DMS53 (cell line): ENCODE measurements at regions not wholly inside any gene's neighbourhood (a gene's known extent, or its start where the extent isn't known, plus 50 kb on each side); places are given as distances from the start of the nearest gene placed in this dataset.
"Not testable (repeated sequence)": the region's sequence is repeated elsewhere in the genome, so short reads cannot be mapped to it uniquely, and the experiment has no call there.

Experiments used
- DNase-seq: peaks from one replicate; lab custom pipeline; 2025; lab: John Stamatoyannopoulos, UW

DNA sequence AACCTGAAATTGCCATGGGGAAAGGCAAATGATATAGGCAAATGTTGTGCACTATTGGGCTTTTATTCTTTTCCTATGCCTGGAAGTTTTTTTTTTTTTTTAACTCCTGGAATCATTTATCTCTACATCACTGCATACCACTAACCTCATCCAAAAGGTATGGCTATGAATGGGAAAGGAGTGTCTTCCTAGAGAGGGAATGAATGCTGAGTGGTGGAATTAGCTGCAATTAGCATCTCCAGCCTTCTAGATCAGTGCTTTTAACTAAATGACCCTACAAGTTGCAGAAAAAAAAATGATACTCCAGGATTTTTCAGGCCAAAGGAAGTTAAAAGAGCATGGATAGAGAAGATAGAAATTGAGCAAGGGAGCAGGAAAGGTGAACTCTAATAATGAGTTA, 429.8 kb upstream of the PDZRN3 start:
- no peak for DNase-seq

DNA sequence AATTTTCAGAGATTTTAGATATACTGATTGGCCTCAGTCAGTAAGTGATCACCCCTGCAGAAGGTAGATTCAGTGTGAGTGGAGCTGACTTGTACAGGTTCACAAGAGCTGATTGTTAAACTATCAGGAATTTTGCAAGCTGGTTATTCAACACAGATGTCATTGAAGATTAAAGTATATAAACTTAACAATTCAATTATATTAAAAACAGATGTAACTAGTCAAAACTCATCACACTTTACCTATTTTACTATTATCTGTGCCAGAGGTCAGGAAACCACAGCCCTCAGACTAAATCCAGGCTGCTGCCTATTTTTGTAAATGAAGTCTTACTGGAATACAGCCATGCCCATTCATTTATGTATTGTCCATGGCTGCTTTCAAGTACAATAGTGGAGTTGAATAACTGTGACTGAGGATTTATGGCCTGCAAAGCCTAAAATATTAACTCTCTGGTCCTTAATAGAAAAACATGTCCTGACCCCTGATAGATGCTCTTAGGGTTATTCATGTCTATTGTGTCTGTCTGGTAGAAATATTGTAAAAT, 429.3 kb upstream of the PDZRN3 start:
- DNase-seq, result no peak

DNA sequence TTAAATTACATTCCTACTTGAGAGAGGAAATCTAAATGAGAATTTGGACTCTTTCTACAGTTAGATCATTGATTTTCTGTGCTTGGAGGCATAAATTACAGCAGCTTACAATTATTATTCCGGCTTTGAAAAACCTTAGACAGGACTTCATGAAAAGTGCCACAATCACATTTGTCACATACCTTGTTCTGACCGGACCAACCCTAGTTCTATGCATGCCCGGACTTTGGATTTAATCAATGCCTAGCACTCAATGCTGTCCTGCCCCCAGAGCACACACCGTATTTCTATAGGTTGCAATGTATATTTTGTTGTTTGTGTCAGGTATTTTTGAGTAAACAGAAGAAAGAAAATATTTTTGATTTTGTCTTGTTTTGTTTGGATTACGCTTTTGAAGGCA, 424.7 kb upstream of the PDZRN3 start:
- no peak for DNase-seq

DNA sequence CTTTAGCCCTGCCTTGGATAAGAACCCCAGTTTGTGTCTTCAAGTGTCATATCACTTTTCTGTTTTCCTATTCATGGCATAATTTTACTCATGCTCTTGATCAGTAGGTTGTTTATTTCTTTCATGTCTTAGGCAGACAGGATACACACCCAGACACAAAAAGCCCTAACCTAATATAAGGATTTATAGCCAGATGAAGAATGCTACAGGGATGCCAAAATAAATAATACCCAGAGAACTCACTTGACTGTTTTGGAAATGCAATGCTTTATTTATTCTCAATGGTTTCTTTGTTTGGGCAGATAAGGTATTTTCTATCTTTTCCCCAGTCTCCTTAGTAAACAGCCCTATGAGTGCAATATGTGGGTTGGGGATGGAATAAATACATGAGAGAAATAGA, 424.0 kb upstream of the PDZRN3 start:
- DNase-seq, result no peak

DNA sequence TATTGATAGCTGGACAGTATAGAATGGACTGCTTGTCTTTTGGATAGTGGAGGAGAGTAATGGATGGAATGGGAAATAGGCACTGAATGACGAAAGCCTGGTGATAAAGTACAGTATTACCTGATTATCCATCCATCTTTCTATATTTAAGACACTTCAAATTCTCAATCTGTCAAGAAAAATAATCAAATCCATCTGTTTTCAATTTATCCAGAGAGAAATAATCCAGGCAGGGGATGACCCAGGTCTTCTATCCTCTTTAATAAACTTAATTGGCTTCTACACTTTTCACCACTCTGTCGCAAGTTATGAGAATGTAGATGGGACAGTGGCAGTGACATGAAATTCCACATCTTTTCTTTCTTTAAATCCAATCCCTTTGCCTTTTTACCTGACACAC, 420.3 kb upstream of the PDZRN3 start:
- no peak for DNase-seq

DNA sequence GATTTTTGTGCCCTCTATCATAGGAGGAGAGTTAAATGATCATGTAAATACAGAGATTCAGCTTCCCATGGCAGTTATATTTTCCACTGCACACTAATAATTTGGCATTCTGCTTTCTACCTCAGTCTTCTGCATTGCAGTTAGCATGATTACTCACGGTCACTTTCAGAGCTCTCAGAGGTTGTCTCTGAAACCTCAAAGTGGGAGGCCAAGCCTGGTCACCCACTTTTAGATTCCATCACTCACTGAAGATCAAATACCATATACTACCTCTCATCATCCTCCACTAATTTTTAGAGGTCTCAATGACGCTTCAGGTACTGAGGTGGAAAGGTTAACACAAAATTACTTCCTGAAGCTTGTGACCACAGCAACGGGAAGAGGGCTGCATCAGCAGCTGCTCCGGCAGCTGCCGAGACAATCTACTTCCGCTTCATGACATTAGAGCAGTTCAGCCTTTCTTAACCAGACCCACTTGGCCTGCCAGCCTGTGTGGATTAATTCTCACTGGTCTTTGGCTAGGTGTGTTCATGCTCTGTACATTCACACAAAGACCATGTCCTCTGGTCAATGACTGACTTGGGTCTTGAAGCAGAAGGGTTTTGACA, 416.4 kb upstream of the PDZRN3 start:
- DNase-seq, result peak; percentile 70

DNA sequence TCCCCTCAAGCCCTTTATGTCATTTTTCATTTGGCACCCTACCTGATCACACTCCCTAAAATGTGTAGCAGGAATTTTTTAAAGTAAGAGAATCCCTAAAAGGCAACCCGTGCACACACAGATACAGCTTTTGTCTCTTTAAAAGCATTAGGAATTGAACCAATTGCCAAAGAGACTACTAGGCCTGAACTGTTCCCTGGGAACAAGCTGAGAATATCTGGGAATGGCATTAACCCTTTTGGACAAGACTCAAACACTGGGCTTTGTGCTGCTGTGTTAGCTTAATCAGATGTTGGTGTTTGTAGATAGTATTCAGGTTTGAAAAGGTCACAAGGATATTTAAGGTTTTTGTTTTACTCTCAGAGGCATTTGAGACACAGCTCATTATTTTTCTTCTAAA, 414.4 kb upstream of the PDZRN3 start:
- DNase-seq, result no peak

DNA sequence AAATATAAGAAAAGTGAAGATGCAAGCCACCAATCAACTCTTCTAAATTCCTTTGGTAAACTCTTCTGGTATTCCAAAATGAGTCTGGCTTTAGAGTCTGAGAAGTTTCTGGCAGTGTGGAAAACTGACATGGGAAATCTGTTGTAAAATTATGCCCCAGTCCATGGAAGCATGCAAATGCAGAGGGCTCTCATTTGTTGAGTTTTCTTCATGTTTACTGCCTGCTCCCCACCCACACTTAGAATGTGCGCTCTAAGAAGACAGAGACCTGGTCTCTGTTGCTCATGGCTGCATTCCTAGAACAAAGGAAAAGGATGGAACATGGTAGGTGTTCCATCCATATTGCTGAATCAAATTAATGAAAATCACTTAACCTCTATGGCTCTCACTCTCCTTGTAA, 411.8 kb upstream of the PDZRN3 start:
- no peak for DNase-seq

DNA sequence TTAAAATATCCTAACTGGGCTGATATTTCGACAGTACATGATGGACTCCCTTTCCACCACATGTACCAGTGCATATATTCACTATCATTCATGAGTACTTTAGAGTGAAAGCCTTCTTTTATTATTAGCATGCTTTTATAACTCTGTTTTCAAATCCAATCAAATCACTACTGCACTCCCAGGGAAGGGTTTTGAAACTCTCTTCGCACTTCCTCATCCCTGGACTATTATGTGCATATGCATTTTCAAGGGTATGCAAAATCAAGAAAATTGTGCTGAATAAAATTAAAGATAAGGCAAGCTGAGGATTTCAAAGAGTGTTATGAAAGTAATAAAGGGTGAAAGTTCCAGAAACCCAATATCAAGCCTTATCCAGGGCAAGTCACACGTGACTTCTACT, 411.4 kb upstream of the PDZRN3 start:
- no peak for DNase-seq

DNA sequence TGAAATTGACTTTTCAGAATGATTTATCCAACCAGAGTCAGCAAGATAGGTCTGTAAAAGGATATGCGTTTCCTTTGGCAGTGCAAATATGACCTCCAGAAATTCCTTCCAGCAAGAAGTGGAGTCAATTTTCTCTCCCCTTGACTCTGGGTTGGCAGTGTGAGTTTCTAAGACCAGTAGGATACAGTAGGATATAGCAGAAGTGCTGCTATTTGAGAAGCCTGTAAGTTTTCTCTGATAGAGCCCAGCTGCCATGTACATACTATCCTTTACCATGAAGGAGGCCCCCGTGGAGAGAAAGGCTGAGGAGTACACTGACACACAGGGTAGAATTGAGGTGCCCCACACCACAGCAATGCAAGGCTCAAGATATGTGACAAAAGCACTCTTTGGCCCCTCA, 409.1 kb upstream of the PDZRN3 start:
- no peak for DNase-seq

DNA sequence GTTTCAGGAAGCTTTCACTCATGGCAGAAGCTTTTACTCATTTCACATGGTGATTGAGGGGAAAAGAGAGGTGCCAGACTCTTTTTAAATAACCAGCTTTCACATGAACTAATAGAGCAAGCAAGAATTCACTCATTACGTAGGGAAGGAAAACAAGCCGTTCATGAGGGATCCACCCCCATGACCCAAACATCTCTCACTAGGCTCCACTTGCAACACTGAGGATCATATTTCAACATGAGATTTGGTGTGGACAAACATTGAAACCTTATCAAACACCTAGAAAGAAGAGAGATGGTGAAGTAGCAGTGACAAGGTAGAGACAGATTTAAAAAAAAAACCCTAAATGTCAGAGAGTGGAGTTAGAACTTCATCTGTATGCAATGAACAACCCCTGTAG, 408.6 kb upstream of the PDZRN3 start:
- DNase-seq, result peak; percentile 0

DNA sequence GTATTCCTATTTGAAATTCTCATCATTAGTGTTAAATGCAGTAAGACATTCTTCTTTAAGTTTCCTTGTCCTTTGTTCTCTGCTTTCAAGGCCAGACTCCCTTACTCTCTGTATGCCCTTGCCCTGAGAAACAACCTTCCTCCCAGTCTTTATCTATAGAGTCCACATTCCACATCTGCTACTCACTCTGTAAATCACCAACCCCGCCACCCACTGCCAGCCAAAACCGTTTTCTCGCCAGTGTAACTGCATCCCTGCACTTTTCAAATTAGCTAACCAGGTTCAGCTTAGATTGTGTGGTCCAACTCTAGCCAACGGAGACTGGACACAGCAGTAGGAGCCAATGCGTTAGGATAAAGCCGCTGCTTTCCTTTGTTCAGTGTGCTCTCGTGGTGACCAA, 402.4 kb upstream of the PDZRN3 start:
- DNase-seq, result no peak

DNA sequence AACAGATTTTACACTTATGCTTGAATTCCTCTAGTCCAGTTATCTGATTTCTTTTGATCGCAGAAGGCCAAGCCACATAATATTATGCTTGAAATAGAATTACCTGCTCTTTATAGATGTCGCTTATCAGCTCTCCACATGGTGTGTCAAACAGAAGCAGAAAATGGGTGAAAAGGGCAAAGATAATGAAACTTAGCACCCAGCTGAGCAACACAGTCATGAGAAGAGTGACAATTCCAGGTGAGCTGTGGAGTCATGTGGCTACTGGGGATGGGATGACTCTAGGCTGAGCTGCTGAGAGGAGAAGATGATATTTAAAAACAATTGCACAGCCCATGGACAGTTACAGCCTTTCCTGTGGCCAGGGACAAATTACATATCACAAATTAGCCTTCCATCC, 398.7 kb upstream of the PDZRN3 start:
- DNase-seq, result no peak

DNA sequence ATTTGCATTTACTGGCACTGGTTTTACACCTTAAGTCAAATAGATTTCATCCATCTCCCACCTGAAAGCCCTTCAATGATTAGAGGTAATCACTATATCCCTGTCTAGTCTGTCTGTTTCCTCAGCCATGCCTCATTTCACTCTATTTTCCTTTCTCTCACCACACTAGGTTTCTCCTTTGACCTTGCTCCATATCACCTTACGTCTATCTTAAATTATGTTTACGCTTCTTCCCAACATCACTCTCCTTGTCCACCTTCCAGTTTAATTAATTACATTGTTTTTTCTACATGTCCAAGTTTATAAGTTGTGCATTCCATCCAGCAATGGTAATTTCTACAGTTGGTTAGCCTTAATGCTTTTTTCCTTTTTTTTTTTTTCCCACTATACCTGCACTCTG, 396.7 kb upstream of the PDZRN3 start:
- DNase-seq, result no peak

DNA sequence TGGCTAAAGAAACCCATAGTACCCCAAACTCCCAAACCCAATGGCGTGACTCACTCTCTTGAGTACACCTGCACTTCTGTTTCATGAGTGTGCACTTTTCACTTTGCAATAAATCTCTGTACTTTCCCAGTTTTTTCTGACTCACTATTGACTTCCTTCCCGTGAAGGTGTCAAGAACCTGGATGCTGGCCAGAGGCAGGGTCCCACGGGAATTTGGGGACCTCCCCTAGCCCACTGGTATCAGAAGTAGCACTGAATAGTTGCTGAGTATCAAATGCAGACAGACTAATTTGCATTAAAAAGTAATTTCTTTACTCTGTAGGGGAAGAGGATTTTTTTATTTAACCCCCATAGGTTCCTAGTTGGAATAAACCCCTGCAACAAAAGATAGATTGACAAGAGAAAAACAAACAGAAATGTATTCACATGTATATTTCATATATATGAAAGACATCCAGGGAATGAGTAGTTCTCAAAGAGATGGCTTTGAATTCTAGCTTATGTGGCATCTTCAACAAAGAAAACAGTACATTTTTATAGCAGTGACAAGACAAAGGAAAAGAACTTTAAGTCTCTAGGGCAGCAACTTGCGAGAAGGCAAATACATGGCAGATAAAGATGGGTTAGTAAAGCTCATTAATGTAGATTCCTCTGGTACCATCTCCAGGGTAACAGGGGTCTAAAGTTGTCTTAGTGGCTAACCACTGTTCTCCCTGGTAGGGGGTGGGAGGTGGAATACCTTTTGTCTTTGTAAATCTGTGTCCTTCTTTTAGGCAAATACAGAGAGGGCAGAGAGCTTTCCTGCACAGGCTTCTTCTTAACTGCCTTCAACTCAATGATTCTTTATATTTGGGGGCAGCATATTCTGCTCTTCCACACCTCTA, 385.5 kb upstream of the PDZRN3 start:
- DNase-seq, result peak; percentile 10

DNA sequence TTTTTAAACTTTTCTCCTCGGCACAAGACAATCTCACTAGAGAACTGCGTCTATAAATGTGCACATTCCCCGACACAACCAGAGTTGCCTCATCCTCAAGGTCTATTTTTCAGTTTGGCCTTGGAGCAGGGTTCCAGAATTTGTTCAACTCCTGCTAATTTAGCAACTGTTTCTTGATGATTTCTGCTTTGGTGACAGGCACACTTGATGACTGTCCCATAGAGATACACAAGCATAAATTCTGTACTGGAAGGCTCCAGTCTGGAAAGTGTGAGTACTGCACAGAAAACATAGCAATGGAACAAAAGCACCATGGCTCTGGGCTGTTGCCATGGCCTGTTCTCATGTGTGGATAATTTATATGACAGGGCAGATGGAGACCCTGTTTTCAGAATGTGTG, 379.6 kb upstream of the PDZRN3 start:
- DNase-seq, result no peak

DNA sequence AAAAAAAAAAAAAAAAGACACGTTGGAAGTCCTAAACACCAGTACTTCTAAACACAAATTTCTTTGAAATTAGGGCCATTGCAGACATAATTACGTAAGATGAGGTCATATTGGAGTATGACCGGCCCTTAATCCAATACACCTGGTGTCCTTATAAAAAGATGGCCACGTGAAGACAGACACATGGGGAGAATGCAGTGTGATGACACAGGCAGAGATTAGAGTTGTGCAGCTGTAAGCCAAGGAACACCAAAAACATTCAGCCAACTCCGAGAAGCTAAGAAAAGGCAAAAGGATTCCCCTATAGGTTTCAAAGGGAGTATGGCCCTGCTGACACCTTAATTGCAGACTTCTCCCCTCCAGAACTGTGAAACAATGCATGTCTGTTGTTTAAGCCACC, 379.0 kb upstream of the PDZRN3 start:
- DNase-seq, result no peak

DNA sequence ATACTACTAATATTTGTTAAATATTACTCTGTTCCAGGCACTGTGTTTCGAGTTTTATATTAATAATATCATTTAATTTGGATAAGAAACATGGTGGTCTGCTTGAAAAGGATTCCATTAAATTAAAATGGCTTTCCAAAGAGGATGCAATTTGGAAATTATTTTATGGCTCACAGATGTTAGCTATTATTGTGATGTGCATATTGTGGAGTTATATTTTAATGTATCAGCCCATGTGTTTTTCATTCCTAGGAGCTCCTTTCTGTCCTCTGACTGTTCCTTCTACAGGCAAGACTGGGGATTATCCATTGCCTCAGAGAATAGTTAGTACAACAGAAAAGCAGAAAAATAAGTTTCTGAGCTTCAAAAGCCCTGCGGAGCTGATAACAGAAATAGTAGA, 376.7 kb upstream of the PDZRN3 start:
- DNase-seq, result no peak

DNA sequence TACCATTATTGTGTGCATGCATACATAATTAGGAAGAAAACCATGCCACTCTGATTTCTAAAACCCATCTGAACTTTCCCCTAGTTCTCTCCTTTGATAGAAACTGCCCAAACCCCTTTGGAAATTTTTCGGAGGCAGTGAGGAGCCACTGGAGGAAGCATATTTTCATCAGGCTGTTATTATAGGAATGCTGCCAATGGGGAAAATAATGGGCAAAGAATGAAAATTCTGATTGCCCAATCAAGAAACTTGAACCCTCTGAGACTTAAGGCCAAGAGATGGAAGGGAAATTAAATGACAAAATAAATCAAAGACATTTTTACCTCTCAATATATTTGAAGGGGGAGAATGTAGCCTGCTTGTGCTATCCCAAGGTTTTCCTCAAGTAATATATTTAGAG, 376.0 kb upstream of the PDZRN3 start:
- no peak for DNase-seq

DNA sequence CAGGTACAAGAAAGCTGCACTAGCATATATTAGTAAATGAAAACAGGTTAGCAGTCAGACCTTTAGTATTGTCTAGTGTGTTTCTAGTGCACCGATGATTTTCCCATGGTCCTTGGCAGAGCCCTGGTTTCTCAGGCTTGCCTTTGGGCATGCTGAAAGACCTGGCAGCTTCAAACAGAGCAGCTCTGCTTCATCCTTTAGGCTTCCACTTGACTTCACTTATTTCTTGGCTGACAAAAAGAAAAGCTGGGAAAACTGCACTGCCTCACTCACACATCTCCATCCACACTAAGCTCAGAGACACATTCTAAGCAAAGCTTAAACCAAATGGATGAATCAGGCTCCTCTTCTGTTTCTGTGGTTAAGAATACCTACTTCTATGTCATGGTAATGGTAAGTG, 374.8 kb upstream of the PDZRN3 start:
- no peak for DNase-seq

DNA sequence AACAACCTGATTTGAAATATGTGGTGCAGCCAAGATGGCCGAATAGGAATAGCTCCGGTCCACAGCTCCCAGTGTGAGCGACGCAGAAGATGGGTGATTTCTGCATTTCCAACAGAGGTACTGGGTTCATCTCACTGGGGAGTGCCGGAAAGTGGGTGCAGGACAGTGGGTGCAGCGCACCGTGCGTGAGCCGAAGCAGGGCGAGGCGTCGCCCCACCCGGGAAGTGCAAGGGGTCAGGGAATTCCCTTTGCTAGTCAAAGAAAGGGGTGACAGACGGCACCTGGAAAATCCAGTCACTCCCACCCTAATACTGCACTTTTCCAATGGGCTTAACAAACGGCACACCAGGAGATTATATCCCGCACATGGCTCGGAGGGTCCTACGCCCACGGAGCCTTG, 365.9 kb upstream of the PDZRN3 start:
- DNase-seq, result not testable (repeated sequence)

DNA sequence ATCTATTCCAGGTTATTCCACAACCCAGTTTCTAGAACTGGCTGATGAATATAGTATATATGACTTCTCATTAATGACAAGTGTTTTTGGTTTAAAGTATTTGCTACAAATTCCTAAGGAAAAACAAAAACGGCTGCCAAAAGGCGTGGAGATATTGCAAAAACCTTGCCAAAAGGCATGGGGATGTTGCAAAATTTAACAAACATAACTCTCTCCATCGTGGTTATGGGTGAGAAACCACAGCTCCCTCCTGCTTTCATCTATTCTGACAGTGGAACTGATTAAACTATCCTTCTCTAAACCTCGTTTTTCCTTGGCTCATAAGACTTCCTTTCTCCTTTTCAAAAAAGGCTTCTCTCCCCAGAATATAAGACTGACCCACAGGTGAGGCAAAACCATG, 342.0 kb upstream of the PDZRN3 start:
- no peak for DNase-seq

DNA sequence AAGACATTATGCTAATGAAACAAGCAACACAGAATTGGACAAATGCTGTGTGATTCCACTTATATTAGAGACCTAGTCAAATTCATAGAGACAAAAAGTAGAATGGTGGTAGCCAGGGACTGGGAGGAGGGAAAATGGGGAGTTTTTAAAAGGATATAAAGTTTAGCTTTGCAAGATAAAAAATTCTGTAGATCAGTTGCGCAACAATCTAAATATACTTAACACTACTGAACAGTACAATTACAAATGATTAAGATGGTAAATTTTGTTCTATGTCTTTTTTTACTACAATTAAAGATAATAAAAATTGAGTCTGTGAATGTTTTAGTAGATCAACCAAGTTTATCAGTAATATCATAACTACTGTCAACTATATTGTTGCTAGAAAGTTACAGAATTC, 340.1 kb upstream of the PDZRN3 start:
- DNase-seq, result no peak
